ENCODE measurements at regions not wholly inside any gene's neighbourhood (a gene's known extent, or its start where the extent isn't known, plus 50 kb on each side); places are given as distances from the start of the nearest gene placed in this dataset.

DNA sequence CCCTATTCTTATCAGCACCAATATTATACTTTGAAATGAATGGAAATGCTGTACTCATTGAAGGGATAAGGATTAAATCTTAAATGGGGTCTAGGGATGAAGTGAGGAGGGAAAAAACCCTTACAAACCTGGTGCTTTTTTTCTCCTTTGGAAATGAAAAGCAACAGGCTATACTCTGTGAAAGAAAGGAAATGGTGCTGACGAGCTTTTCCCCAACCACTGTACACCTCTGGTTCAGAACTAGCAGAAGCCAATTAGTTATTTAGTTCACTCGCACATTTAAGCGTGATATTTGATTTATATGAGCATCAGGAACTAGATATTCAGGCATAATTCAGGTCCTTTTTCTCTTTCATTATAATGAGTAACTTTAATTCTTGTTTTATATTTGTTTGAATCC lies 74.5 kb upstream of the S1PR1 start:
- TF ChIP-seq, protein P1, sequence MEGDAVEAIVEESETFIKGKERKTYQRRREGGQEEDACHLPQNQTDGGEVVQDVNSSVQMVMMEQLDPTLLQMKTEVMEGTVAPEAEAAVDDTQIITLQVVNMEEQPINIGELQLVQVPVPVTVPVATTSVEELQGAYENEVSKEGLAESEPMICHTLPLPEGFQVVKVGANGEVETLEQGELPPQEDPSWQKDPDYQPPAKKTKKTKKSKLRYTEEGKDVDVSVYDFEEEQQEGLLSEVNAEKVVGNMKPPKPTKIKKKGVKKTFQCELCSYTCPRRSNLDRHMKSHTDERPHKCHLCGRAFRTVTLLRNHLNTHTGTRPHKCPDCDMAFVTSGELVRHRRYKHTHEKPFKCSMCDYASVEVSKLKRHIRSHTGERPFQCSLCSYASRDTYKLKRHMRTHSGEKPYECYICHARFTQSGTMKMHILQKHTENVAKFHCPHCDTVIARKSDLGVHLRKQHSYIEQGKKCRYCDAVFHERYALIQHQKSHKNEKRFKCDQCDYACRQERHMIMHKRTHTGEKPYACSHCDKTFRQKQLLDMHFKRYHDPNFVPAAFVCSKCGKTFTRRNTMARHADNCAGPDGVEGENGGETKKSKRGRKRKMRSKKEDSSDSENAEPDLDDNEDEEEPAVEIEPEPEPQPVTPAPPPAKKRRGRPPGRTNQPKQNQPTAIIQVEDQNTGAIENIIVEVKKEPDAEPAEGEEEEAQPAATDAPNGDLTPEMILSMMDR (IDR thresholded peaks at IDR 0.05; ENCODE audit: poor library complexity) = no peak
- no peak for TF ChIP-seq EZH2phosphoT487 (IDR thresholded peaks at IDR 0.05; ENCODE audit: low read depth, severe bottlenecking, unreplicated experiment)
- TF ChIP-seq EZH2 (IDR thresholded peaks at IDR 0.05; ENCODE audit: borderline replicate concordance) = no peak
